ENCODE measurements at regions not wholly inside any gene's neighbourhood (a gene's known extent, or its start where the extent isn't known, plus 50 kb on each side); places are given as distances from the start of the nearest gene placed in this dataset.

DNA sequence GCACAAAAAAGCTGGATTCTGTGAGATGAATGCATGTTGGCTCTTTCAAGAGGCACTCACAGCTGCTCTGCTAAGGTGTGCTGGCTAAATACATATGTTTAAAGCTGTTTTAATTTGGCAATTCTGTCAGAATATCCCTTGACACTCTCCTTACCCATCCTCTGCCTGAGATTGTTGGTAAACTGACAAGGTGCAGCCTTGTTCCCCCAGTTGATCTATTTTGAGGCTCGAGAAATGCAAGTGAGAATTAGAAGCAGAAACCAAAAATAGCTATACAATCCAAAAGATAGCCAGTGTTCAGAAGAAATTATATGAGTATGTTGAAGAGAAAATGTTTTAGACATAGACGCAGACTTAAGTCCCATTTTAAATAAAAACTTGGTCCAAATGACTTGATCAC is 971.7 kb upstream of the GYPC start:
- TF ChIP-seq RFX3 (CRISPR knock-in tag; IDR thresholded peaks at IDR 0.05), result no peak
- TF ChIP-seq AGO2 (optimal IDR thresholded peaks at IDR 0.05; ENCODE audit: low read depth, low read length), result no peak
- TF ChIP-seq, protein P1, sequence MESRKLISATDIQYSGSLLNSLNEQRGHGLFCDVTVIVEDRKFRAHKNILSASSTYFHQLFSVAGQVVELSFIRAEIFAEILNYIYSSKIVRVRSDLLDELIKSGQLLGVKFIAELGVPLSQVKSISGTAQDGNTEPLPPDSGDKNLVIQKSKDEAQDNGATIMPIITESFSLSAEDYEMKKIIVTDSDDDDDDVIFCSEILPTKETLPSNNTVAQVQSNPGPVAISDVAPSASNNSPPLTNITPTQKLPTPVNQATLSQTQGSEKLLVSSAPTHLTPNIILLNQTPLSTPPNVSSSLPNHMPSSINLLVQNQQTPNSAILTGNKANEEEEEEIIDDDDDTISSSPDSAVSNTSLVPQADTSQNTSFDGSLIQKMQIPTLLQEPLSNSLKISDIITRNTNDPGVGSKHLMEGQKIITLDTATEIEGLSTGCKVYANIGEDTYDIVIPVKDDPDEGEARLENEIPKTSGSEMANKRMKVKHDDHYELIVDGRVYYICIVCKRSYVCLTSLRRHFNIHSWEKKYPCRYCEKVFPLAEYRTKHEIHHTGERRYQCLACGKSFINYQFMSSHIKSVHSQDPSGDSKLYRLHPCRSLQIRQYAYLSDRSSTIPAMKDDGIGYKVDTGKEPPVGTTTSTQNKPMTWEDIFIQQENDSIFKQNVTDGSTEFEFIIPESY (CRISPR knock-in tag; IDR thresholded peaks at IDR 0.05), result no peak
- TF ChIP-seq ZFX (CRISPR knock-in tag; IDR thresholded peaks at IDR 0.05; ENCODE audit: low read depth), result no peak
- no peak for TF ChIP-seq ADNP (CRISPR knock-in tag; IDR thresholded peaks at IDR 0.05)
- TF ChIP-seq CAMTA2 (CRISPR knock-in tag; IDR thresholded peaks at IDR 0.05; ENCODE audit: borderline replicate concordance), result no peak

Data from HepG2 (cell line).